GM19351 (cell line): ENCODE measurements at regions not wholly inside any gene's neighbourhood (a gene's known extent, or its start where the extent isn't known, plus 50 kb on each side); places are given as distances from the start of the nearest gene placed in this dataset.

Experiments
- ATAC-seq: cut with Tn5 transposase; IDR thresholded peaks from one replicate; pipeline ENCODE4 v1.9.1; 2021; ENCODE audit warnings: mild to moderate bottlenecking, moderate library complexity; ENCODE audit not compliant: unreplicated experiment

DNA sequence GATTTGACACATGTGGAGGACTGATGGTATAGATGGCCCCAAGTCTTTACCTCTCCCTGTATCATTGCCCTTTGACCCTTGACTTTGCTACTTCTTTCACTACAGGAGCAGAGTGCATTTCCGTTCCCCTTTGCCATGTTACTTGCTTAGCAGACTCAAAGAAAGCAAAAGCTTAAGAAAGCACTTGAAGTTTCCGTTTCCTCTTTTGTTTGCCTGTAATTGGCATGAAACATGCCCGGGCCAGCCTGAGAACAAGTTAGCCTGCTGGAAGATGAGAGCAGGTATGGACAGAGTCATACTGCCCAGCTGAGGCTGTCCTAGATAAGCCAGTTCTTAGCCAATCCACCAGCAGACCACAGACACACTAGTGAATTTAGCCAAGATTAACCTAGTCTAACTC, 206.0 kb downstream of the BCOR start:
- no peak for ATAC-seq

DNA sequence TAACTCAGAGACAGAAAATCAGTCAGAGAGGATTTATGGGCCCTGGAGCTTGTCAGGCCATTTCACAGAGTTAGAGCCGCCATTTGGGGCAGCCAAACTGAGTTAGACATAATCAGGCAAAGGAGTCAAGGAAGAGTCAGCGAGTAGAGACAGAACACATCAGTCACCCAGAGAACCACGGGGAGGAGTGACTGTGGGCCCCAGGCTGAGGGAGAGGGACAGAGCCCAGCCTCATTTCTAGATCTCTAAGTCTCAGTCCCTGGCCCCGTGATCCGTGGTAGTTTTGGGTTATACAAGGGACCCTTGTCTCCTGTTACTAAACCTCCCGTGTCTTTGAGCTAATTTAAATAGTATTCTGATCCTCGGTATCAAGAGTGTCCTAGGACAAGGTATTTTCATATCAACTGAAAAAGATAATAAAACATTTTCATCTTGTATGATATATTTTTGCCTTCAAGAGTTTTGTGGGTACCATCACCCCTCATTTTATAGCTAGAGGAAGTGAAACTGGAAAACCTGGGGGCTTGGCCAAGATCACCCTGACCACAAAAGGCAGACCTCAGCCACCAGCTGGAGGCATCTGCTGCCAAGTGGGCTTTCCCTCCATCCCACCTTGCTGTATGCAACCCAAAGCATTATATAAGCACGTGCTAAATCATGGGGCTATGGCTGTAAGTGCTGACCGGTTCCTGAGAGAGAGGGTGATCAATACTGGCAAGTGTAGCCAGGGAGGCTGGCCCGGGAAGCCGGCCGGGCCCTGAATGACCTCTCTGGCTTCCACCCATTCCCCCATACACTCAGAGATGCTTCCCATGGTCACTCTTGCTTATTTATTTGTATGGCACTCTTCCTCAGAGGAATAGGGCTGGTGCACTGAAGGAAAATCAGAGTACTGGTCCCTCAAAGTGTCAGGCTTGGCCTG, 204.1 kb downstream of the BCOR start:
- ATAC-seq, result peak; percentile 45

DNA sequence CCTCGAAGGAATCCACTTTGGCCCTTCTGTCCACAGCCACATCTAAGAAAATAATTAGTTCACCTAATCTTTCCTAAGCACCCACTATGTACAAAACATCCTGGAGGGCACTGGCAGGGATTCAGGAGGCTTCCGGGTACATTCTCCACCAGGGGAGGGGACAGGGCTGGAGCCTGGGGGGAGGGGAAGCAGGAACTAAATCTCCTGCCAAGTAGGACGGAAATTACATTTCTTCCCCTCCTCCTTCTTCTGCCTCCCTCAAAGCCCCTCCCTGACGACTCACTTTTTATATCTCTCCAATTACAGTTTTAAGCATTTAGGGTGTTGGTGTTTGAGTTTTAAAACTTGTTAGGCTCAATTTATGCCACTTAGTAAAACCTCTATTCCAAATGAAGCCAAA, 203.1 kb downstream of the BCOR start:
- no peak for ATAC-seq

DNA sequence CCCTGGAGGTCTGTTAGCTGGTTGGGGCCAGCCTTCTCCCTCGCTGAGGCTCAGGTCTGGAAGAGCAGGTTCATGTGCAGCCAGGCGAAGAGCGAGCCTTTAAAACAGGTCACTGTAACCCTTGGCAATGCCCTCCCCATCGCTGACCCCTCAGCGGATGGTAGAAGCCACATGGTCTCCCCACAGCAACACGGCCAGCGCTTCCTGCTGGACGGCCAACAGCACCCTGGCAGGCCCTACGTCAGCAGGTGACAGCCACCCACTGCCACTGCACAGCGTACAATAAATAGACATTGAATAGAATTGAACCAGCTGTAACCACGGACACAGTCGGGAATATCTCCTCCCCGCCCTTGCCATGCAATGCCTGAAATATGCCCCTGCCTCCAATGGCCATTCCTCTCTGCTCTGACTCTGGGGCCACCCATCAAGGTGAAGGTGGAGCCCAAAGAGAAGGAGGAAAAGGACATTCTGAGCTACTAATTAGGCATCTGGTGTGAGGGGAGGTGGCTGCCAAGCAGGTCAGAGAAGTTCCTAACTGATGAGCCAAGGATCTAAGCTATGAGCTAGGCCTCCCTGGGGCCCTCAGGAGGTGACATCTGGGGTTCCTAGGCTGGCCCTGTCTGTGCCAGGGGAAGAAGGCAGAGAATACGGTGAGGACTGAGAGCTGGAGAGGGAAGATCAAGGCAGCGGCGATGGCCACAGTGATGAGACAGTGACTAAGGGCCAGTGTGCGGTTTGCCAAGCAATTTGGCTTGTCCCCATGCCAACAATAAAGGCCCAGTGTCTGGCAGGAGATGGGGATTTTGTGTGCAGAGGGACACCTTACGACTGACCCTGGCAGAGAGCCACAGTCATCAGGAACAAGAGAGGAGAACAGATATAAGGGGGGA, 202.3 kb downstream of the BCOR start:
- ATAC-seq, result no peak

DNA sequence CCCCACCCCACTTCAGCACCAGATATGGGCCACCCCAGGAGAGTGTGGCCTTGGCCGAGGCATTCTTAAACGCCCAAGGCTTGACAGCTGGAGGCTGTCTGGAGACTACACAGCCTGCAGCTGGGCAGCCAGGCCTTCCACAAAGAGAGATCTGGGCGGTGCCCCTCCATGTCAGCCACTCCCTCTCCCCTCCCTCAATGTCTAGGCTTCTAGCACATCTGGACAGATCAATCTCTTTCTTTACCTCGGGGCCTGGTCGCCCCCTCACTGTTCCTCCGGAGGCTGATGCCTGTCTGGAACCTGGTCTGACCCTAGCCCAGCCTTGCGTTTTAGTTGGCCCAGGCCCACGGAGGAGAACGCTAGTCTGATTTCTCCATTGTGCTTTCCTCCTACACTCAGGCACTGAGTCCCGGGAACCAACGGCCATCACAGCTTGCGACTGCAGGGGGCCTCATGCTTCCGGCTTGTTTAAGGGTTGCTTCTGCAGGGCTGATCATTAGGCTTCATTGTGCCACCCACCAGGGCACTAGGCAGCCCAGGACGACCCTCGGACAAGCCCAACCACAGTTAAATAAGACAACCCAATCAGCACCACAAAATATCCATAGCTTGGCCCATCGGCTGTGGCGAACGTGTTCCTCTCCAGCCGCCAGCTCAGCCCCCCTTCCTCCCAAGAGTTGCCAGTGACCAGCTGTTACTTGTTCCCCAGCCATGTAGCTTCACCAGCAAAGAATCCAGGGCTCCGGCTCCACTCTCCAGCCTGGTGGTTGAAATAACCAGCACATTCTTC, 200.6 kb downstream of the BCOR start:
- ATAC-seq, result no peak

DNA sequence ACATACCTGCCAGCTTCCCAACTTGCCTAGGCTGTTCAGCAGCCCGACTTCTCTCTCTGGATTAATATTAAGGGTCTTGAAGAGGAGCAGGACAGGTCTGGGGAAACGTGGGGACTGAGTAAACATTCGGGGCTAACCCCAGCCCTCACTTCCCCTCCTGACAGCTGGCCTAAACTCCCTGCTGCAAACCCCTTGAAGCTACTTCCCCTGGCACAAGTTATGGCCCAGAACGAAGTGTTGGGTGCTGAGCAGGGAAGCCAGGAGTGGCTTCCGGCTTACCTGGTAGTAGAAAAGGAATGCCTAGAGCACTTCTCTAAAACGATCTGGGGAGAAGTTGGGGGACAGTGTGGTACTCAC, 200.0 kb downstream of the BCOR start:
- ATAC-seq, result no peak

DNA sequence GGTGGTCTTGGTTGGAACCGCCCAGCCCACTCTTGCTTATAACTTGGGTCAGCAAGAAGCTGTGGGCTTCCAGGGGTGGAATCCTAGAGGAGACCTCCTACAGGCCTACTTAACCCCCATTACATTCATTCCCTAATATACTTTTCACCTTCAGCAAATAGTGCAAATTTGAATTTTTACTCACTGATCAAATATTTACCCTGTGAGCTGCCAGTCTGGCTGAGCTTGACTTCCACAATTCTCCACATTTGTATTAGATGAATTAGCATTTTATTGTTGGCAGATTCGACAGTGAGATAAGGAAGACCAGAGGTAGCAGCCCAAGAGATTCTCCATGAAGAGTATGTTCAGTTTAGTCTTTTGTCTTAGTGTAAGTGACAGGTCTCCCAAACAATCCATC, 199.6 kb downstream of the BCOR start:
- no peak for ATAC-seq

DNA sequence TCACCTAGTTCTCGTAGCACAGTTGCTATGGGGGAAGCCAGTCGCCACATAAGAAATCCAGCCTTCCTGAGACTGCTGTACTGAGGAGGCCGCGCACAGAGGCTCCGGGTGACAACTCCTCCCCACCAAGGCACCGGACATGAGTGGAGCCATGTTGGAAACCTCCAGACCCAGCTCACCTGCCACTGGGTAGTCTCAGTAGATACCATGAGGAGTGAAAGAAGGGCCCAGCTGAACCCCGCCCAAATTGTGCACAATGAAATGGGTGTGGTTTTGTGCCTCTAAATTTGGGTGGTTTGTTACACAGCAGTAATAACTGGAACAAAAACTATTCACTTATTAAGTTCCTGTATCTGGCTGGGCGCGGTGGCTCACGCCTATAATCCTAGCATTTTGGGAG, 198.7 kb downstream of the BCOR start:
- no peak for ATAC-seq

DNA sequence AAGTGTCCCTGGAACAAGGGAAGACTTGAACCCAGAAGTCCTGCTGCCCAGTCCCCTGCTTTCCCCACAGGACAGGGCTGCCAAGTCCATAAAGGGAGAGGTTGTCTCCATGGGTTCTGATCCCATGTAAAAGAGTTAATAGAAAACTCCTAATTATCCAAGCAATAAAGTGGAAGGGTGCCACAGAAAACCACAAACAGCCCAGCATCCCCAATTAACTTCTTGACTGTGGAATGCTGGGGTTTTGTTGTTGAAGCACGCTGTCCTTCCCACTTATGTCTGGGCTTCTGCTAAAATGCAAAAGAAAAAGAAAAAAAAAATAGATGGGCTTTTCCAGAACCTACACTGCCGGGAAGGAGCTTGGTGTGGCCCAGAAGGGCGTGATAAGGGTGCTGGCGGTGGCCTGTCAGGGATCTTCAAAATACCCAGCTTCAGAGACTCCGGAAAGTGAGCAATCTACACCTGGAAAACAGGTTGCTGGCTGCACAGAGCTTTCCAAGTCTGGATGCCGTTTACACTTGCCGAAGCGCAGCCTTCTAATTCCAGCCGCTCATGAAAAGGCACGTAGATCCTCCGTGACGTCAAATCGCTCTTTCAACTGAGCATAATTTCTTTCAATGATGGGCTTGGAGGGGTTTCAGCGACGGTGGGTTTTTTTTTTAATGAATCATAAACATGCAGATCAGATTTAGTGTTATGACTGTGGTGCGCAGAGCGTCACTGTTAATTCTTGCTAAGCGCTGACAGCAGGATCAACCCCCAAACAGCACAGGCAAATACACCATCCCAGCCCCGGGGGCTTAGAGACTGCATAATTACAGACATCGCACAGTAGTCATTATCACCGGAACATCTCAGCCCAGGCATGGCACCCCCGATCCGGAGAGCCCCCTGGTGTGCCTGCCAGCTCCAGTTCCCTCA, 197.6 kb downstream of the BCOR start:
- ATAC-seq, result no peak

DNA sequence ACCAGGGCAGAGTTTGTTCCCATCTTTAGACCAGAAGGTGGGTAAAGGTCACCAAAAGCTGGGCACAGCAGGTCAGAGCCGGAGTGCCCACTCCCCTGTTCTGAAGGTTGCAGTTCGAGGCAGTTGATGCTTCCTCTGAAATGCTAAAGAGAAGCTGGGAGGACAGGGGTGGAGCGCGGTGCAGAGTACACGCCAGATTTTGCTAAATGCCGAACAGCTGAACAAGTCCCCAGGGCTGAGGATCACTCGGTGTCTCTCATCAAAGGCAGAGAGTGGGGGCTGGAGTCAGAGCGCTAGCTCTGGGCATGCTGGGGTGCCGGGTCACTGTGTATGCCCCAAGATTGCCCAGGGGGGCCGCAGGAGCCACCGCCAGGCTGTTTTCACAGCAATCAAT, 197.0 kb downstream of the BCOR start:
- no peak for ATAC-seq

DNA sequence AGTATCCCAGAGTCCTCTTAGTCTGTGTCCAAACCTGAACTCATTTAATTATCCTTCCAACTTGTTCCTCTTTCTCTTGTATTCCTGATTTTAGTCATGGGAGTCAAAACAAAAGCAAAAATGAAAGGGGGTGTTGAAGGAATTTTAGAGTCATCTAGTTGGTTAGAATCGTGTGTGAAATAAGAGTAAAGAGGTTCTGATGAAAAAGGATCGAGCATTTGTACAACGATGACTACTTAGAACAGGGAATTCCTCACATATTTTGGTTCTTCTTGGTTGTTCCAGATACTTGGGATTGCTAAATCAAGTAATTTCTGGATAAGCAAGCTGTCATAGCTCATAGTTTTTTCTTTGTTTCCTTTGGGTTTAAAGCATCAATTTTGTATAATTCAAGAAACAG, 194.4 kb downstream of the BCOR start:
- ATAC-seq, result no peak

DNA sequence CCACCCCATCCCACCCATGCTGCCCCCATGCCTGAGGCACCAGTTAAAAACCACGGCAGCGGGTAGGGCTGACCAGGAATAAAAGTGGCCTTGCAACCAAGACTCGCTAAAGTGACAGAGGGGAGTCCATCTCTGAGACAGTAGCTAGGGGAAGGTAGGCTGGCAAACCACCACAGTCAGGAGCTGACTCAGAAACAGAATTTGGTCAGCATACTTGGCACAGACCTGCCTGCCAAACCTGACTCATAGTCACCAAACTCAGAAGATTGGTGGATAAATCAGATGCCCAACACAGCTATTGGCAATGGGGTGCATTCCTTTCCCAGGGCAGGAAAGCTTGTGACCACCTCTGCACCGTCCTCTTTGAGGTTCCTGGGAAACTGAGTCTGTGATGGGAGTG, 193.8 kb downstream of the BCOR start:
- no peak for ATAC-seq

DNA sequence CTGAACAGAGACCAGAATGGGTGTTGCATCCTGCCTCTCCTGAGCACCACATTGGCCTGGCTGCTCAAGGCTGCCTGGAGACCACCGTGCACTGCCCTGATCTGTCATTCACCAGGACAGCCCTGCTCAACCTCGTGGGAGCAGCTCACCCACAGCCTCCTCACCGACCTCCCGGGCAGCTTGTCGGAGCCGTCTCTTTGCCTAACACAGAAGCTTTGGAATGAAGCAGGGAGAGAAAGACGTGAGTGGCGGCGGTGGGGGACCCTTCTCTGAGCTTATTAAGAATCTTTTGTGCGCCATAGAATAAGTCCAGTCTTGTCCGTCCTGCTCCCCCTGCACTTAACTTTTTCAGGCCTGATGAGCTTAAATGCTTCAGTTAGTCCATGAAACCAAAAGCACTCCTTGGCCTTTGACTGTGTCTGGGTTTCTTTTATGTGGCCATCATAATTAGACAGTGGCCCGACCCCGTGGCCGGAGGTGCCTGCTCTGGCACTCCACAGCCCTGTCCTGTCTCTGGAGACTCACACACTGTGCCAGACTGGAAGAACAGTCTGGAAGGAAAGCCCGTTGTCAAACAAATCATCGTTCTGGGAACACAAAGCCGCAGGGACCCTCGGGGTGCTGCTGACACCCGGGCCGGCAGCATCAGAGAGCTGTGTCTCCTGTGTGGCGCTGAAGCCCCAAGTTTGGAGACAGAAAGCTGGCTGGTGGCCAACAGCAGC, 192.8 kb downstream of the BCOR start:
- no peak for ATAC-seq

DNA sequence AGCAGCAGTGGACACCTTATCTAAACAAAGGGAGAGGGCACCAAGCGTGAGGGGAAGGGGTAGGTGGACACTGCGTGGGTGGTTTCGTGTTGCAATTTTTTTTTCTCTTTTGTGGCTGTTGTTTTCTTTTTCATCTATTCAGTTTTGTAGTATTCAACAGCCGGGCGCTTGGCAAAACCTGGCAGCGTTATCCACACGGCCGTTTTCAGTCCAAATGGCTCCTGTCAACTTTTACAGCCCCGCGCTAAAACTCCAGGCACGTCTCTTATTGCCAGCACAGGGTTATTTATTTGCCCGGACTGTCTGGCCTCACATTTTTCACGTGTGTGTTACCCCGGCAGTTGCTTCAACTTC, 192.2 kb downstream of the BCOR start:
- ATAC-seq, result no peak

DNA sequence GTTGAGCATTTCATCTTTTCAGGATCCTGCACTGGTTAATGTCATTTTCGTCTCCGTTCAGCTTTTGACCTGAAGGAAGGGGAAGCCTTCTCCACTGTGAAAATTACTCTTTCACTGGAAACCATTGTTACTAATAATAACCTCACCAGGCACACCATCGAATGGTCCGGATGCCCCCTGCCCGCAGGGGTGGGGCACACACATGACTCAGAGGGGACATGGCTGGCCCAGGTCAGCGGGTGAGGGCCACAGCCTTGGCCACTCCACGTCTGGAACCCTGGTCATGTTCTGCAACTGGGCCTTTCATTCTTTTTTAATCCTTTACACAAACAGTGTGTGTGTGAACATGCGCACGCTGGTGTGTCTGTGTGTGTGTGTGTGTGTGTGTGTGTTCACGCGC, 191.8 kb downstream of the BCOR start:
- ATAC-seq, result no peak

DNA sequence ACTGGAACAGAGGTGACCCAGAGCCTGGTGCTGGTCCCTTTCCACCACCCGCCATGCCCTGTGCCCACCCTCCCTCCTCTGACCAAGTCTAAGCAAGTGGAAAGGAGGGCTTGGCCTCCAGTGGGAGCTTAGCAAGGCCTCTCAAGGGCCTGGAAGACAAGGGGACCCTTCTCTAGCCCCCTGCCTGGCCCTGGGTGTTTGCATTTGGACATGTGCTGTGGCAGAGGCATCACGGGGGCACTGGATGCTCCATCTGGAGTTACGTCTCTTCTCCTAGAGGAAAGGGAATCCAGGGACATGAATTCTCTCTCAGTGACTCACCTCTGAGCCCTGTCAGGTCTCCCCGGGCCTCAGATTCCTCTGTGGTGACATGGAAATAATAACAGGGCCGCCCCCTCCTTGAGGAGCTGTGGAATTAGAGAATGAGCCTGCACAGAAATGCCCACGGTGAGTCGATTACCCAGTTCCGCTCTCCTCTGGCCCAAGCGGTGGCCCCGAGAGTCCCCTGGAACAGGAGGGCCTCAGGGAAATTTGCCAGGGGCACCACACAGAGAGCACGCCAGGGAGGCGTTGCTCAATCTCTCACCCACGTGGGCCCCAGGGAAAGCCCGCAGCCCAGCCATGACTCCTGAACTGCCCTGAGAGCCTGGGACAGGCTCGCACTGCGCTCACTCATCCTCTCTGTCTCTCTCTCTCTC, 189.6 kb downstream of the BCOR start:
- ATAC-seq, result no peak

DNA sequence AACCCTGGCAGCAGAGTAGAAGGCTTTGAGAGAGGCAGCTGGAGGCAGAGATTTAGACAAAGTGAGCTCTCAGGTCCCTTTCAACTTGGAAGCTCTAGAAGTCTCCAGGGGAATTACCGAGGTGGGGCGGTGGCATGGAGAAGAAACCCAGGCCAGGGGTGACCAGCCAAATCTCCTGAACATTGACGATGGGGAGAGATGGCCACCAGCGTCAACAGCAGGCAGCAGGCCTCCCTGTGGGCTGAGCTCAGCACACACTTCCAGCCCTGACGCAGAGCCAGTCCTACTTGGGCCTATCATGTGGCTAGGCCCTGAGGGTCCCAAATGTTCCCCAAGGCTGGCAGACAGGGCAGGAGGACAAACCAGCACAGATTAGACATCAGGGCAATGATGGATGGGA, 187.8 kb downstream of the BCOR start:
- ATAC-seq, result no peak

DNA sequence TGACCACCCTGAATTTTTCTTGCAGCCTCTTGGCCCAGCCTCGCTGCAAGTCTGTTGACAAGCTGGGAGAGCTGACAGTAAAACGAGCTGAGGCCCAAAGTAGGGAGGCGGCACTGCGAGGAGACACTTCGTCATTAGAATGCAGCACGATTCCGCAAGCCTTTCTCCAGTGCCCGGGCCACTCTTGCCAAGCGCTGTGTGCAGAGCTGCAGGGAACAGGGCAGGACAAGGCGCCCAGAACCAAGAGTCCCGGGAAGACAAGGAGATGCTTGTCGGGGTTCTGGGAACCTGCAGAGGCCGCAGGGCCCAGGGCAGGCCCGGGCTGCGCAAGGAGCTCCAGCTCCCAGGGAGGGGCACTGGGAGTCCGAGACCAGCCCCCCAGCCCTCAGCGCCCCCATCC, 187.1 kb downstream of the BCOR start:
- no peak for ATAC-seq

DNA sequence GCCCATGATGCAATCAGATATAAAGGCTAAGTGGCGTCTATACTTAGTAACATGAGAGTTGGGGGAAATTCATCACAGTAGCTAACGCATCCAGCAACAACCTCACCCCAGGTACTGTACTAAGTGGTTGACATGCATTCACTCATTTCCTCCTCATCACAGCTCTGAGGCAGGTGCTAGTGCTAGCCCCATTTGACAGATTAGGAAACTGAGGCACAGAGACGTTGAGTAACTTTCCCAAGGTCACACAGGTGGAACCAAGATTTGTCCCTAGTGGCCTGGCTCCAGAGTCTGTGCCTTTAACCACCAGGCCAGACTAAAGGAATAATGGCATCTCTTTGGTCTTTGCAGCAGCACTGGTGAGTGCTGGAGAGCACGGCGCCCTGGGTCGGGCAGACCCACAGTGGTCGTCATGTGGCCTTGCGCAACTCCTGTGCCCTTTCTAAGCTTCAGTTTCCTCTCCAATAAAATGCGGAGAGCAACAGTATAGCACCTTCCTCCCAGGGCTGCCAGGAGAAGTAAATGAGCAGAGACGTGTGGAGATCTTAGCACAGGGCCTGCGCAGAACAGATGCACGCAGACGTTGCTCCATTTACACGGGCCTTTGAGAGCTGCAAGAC, 186.4 kb downstream of the BCOR start:
- ATAC-seq, result no peak
